PC-3 (cell line): ENCODE measurements at regions not wholly inside any gene's neighbourhood (a gene's known extent, or its start where the extent isn't known, plus 50 kb on each side); places are given as distances from the start of the nearest gene placed in this dataset.

Experiments used
- ATAC-seq: fragments of 200-7000 bp; cut with Tn5 transposase; 2 replicates; pipeline ENCODE4 v1.9.1; 2020; ENCODE audit warnings: mild to moderate bottlenecking, moderate library complexity
- BruUV-seq: library from RNA; stranded (reverse); fragments of 400-500 nt; replicated peaks from 2 replicates; lab custom pipeline; 2021; lab: Mats Ljungman, UMichigan
- CTCF ChIA-PET: fragments of 300-600 bp; sonication (Branson Sonifier 250); formaldehyde crosslinking; loops from one replicate; lab custom pipeline; 2022; ENCODE audit warnings: antibody characterized with exemption; lab: Charles Lee
- POLR2A ChIA-PET: fragments of 300-600 bp; sonication (Branson Sonifier 250); formaldehyde crosslinking; loops from one replicate; lab custom pipeline; 2022; ENCODE audit warnings: antibody characterized with exemption; ENCODE audit not compliant: unreplicated experiment; lab: Charles Lee
- DNase-seq: peaks from one replicate; pipeline ENCODE4 v3.0.0-alpha.2; 2015
- H2AFZ ChIP-seq: fragments of 300-600 bp; sonication (generic); 2 replicates; pipeline ENCODE4 v1.6.0; 2016; ENCODE audit warnings: antibody characterized with exemption, low read length
- H3F3A ChIP-seq: fragments of 300-600 bp; sonication (generic); one replicate; pipeline ENCODE4 v1.6.0; 2017; ENCODE audit warnings: antibody characterized with exemption, low read length, control low read depth, mild to moderate bottlenecking; ENCODE audit not compliant: unreplicated experiment
- H3K27ac ChIP-seq: fragments of 300-600 bp; sonication (generic); 2 replicates; pipeline ENCODE4 v1.5.1; 2016; ENCODE audit warnings: mild to moderate bottlenecking, low read length
- H3K27me3 ChIP-seq: fragments of 300-600 bp; sonication (generic); 2 replicates; pipeline ENCODE4 v1.6.1; 2016; ENCODE audit warnings: low read length, mixed read lengths
- H3K36me3 ChIP-seq: fragments of 300-600 bp; sonication (generic); 2 replicates; pipeline ENCODE4 v1.6.1; 2016; ENCODE audit warnings: low read depth, mixed run types, low read length, mixed read lengths
- H3K4me1 ChIP-seq: fragments of 300-600 bp; sonication (generic); 2 replicates; pipeline ENCODE4 v1.5.1; 2016; ENCODE audit warnings: low read length; ENCODE audit not compliant: insufficient read depth
- H3K4me2 ChIP-seq: fragments of 300-600 bp; sonication (generic); 2 replicates; pipeline ENCODE4 v1.6.0; 2016; ENCODE audit warnings: low read length
- H3K4me3 ChIP-seq: fragments of 300-600 bp; sonication (generic); 2 replicates; pipeline ENCODE4 v1.5.1; 2016; ENCODE audit warnings: mild to moderate bottlenecking, low read length, mixed read lengths
- H3K79me2 ChIP-seq: fragments of 300-600 bp; sonication (generic); 2 replicates; pipeline ENCODE4 v1.6.1; 2017; ENCODE audit warnings: low read length, mixed read lengths
- H3K9ac ChIP-seq: fragments of 300-600 bp; sonication (generic); 2 replicates; pipeline ENCODE4 v1.6.0; 2016; ENCODE audit warnings: mild to moderate bottlenecking, low read length
- H3K9me2 ChIP-seq: fragments of 300-600 bp; sonication (generic); replicated peaks from 2 replicates; pipeline ENCODE4 v1.6.1; 2016; ENCODE audit warnings: mixed run types, low read length, mixed read lengths
- H3K9me3 ChIP-seq: fragments of 300-600 bp; sonication (generic); 2 replicates; pipeline ENCODE4 v1.6.1; 2016; ENCODE audit warnings: low read length, mixed read lengths
- H4K20me1 ChIP-seq: fragments of 300-600 bp; sonication (generic); 2 replicates; pipeline ENCODE4 v1.6.1; 2016; ENCODE audit warnings: low read length, mixed read lengths
- EZH2 ChIP-seq: fragments of 300-600 bp; sonication (generic); IDR thresholded peaks from one replicate; pipeline ENCODE4 v1.6.1; 2017; ENCODE audit warnings: antibody characterized with exemption, mild to moderate bottlenecking, low read length; ENCODE audit not compliant: unreplicated experiment
- EZH2phosphoT487 ChIP-seq: fragments of 300-600 bp; sonication (generic); IDR thresholded peaks from 2 replicates; pipeline ENCODE4 v1.6.1; 2018; ENCODE audit warnings: mild to moderate bottlenecking, antibody characterized with exemption, low read length, borderline replicate concordance
- intact Hi-C: fragments of 100-400 bp; cut with micrococcal nuclease; formaldehyde crosslinking; loops from 2 replicates; pipeline ENCODE4 v1.9.0; 2023
- TF ChIP-seq, protein P1 (sequence below): fragments of 300-600 bp; sonication (generic); conservative IDR thresholded peaks from 2 replicates; pipeline ENCODE4 v1.5.1; 2017; ENCODE audit warnings: antibody characterized with exemption, low read depth, mild to moderate bottlenecking, low read length

- no peak for ATAC-seq
- Histone ChIP-seq H3F3A (peaks cover 6% of the 10 kb centered on the region), H2AFZ (no peak overlapping the region), H3K27me3 (no peaks in the 10 kb centered on the region), H3K4me3 (no peak overlapping the region), H3K9me3 (no peaks in the 10 kb centered on the region), H3K9ac (no peak overlapping the region), H3K79me2 (no peaks in the 10 kb centered on the region), H3K4me2 (no peak overlapping the region), H3K27ac (no peak overlapping the region), H4K20me1 (no peaks in the 10 kb centered on the region), H3K36me3 (no peaks in the 10 kb centered on the region), H3K9me2 (0 out of 2 replicates have a peak, but pooled peaks cover 3% of the 10 kb centered on the region), H3K4me1 (peaks cover 17% of the 10 kb centered on the region)
- TF ChIP-seq EZH2, result no peak
- TF ChIP-seq, protein P1, sequence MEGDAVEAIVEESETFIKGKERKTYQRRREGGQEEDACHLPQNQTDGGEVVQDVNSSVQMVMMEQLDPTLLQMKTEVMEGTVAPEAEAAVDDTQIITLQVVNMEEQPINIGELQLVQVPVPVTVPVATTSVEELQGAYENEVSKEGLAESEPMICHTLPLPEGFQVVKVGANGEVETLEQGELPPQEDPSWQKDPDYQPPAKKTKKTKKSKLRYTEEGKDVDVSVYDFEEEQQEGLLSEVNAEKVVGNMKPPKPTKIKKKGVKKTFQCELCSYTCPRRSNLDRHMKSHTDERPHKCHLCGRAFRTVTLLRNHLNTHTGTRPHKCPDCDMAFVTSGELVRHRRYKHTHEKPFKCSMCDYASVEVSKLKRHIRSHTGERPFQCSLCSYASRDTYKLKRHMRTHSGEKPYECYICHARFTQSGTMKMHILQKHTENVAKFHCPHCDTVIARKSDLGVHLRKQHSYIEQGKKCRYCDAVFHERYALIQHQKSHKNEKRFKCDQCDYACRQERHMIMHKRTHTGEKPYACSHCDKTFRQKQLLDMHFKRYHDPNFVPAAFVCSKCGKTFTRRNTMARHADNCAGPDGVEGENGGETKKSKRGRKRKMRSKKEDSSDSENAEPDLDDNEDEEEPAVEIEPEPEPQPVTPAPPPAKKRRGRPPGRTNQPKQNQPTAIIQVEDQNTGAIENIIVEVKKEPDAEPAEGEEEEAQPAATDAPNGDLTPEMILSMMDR, result no peak
- no peak for TF ChIP-seq EZH2phosphoT487
- DNase-seq, result no peak
- ChIA-PET CTCF (no interaction called here), POLR2A (no interaction called here)
- no TSS peak for BruUV-seq
- intact Hi-C loops, result no loop called here
Measured at GRCh38 chr2:161029321-161029720, 130.9 kb upstream of the TANK start.

- Histone ChIP-seq H3K9me3 (no peaks in the 10 kb centered on the region), H3K4me1 (peaks cover 17% of the 10 kb centered on the region), H3K9ac (no peak overlapping the region), H3K4me3 (no peak overlapping the region), H3K27me3 (no peaks in the 10 kb centered on the region), H3K9me2 (0 out of 2 replicates have a peak, but pooled peaks cover 3% of the 10 kb centered on the region), H3F3A (peaks cover 6% of the 10 kb centered on the region), H3K27ac (peak overlapping the region; percentile 64), H3K36me3 (no peaks in the 10 kb centered on the region), H4K20me1 (no peaks in the 10 kb centered on the region), H2AFZ (peak overlapping the region; percentile 29; the same call in 1 of the 2 replicates), H3K79me2 (no peaks in the 10 kb centered on the region), H3K4me2 (peak overlapping the region; percentile 57)
- ChIA-PET CTCF (interaction anchor here (0.8 to 1.2 kb wide), 2 partner anchors 26 to 34 kb away, joined by 3 to 4 read pairs; no protein-coding TSS in a partner anchor), POLR2A (interaction anchor here (0.6 kb wide), 1 partner anchor 1905 kb away, joined by 4 read pairs; no protein-coding TSS in a partner anchor)
- peak; percentile 90 for DNase-seq
- TF ChIP-seq, protein P1, result no peak
- TF ChIP-seq EZH2, result no peak
- no peak for TF ChIP-seq EZH2phosphoT487
- no TSS peak for BruUV-seq
- peak; percentile 98 for ATAC-seq
- intact Hi-C loops, result no loop called here
Measured at GRCh38 chr2:161030260-161031063, 129.8 kb upstream of the TANK start.

DNA sequence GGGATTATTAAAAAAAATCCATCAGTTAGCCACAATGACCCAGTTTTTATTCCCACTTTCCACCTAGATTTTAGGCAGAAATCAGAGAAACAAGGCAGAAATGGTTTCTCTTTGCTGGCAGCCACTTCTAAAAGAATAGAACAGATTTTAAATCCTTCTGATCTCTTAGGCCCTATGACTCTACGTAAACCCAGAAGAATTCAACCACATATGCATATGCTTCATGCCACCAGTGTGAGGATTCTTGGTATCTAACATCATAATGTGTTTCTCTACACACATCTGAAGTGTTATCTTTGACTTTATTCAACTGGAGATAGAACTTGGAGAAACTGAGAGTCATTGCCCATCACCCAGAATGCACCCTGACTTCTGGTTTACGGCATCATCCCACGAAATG lies 128.7 kb upstream of the TANK start:
- Histone ChIP-seq H3K36me3 (no peaks in the 10 kb centered on the region), H4K20me1 (no peaks in the 10 kb centered on the region), H2AFZ (no peak overlapping the region), H3K4me1 (peaks cover 17% of the 10 kb centered on the region), H3K9me3 (no peaks in the 10 kb centered on the region), H3K27ac (peak overlapping the region; percentile 64; the same call in 1 of the 2 replicates), H3K4me3 (no peak overlapping the region), H3K27me3 (no peaks in the 10 kb centered on the region), H3K79me2 (no peaks in the 10 kb centered on the region), H3K9ac (no peak overlapping the region), H3K9me2 (0 out of 2 replicates have a peak, but pooled peaks cover 3% of the 10 kb centered on the region), H3F3A (peaks cover 6% of the 10 kb centered on the region), H3K4me2 (0 out of 2 replicates have a peak overlapping the region, but pooled peaks have one; percentile 35)
- BruUV-seq, result no TSS peak
- ChIA-PET POLR2A (no interaction called here), CTCF (no interaction called here)
- ATAC-seq (no peak), DNase-seq (no peak)
- intact Hi-C loops, result no loop called here
- no peak for TF ChIP-seq EZH2phosphoT487
- TF ChIP-seq, protein P1, result no peak
- no peak for TF ChIP-seq EZH2
